Activated CD8-positive, alpha-beta memory T cell treated with anti-CD3 and anti-CD28 coated beads, Interleukin-2, amount 10 ng/mL, durations not matched to agents 7 days and 5 days (primary cell): ENCODE measurements at regions not wholly inside any gene's neighbourhood (a gene's known extent, or its start where the extent isn't known, plus 50 kb on each side); places are given as distances from the start of the nearest gene placed in this dataset.
"Not testable (repeated sequence)": the region's sequence is repeated elsewhere in the genome, so short reads cannot be mapped to it uniquely, and the experiment has no call there.

ENCODE experiments used
- ATAC-seq: fragments of 150-1000 bp; cut with Tn5 transposase; one replicate; pipeline ENCODE4 v1.10.0; 2021; ENCODE audit warnings: moderate library complexity
- CTCF ChIA-PET: fragments of 350-600 bp; sonication (Branson Sonifier 250); formaldehyde crosslinking; loops from one replicate; lab custom pipeline; 2021; ENCODE audit warnings: antibody characterized with exemption; lab: Charles Lee
- DNase-seq: peaks from one replicate; pipeline ENCODE4 v3.0.0-alpha.2; 2020
- H3K27ac Mint-ChIP-seq: one replicate; pipeline ENCODE4 v1.8.0; 2021; ENCODE audit warnings: mild to moderate bottlenecking, mixed read lengths
- H3K27me3 Mint-ChIP-seq: one replicate; pipeline ENCODE4 v1.8.0; 2021; ENCODE audit warnings: mixed read lengths
- H3K36me3 Mint-ChIP-seq: one replicate; pipeline ENCODE4 v1.8.0; 2021; ENCODE audit warnings: mild to moderate bottlenecking, mixed read lengths
- H3K4me1 Mint-ChIP-seq: one replicate; pipeline ENCODE4 v1.8.0; 2021; ENCODE audit warnings: mixed read lengths
- H3K4me3 Mint-ChIP-seq: one replicate; pipeline ENCODE4 v1.8.0; 2021; ENCODE audit warnings: mild to moderate bottlenecking, moderate library complexity, mixed read lengths
- H3K9me3 Mint-ChIP-seq: one replicate; pipeline ENCODE4 v1.8.0; 2022; ENCODE audit warnings: low read depth, mixed read lengths

- ATAC-seq (no peak), DNase-seq (no peak)
- CTCF ChIA-PET: no interaction called here
- no peaks in the 10 kb centered on the region for H3K27me3 Mint-ChIP-seq
- H3K36me3 Mint-ChIP-seq: no peaks in the 10 kb centered on the region
- H3K27ac Mint-ChIP-seq: no peak overlapping the region
- no peak overlapping the region for H3K4me3 Mint-ChIP-seq
- H3K9me3 Mint-ChIP-seq: no peaks in the 10 kb centered on the region
- no peaks in the 10 kb centered on the region for H3K4me1 Mint-ChIP-seq
Measured at GRCh38 chr3:34152656-34153055, 354.2 kb downstream of the PDCD6IP start.

- Mint-ChIP-seq H3K4me3 (no peak overlapping the region), H3K4me1 (no peaks in the 10 kb centered on the region), H3K27ac (no peak overlapping the region), H3K27me3 (no peaks in the 10 kb centered on the region), H3K36me3 (no peaks in the 10 kb centered on the region), H3K9me3 (no peaks in the 10 kb centered on the region)
- CTCF ChIA-PET: no interaction called here
- no peak for ATAC-seq
- no peak for DNase-seq
Measured at GRCh38 chr3:34155108-34155507, 356.7 kb downstream of the PDCD6IP start.

- Mint-ChIP-seq H3K27me3 (no peaks in the 10 kb centered on the region), H3K4me3 (no peak overlapping the region), H3K9me3 (no peaks in the 10 kb centered on the region), H3K27ac (no peak overlapping the region), H3K36me3 (no peaks in the 10 kb centered on the region), H3K4me1 (no peaks in the 10 kb centered on the region)
- CTCF ChIA-PET: no interaction called here
- ATAC-seq: no peak
- DNase-seq: no peak
Measured at GRCh38 chr3:34155666-34156065, 357.2 kb downstream of the PDCD6IP start.

DNA sequence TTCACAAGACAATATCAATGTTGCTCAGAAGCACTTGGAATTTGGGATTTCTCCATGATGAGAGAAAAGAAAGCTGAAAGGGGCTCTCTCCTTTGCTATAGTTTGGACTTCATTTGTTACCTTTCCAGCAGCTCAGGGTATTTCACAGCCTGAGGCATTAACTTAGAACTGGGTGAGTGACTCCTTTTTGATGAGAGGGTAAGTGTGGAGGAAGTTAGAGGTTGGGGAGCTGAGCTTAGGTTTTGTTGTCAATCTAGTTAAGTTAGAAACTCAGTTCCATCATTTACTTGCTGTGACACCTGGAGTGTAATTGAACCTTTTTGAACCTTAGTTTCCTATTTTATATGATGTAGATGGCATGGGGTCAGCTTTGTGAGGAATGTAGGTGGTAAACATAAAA is 359.1 kb downstream of the PDCD6IP start:
- no peak for ATAC-seq
- CTCF ChIA-PET: no interaction called here
- no peaks in the 10 kb centered on the region for H3K4me1 Mint-ChIP-seq
- H3K9me3 Mint-ChIP-seq: no peaks in the 10 kb centered on the region
- no peak for DNase-seq
- no peaks in the 10 kb centered on the region for H3K36me3 Mint-ChIP-seq
- no peak overlapping the region for H3K27ac Mint-ChIP-seq
- H3K27me3 Mint-ChIP-seq: no peaks in the 10 kb centered on the region
- H3K4me3 Mint-ChIP-seq: no peak overlapping the region

DNA sequence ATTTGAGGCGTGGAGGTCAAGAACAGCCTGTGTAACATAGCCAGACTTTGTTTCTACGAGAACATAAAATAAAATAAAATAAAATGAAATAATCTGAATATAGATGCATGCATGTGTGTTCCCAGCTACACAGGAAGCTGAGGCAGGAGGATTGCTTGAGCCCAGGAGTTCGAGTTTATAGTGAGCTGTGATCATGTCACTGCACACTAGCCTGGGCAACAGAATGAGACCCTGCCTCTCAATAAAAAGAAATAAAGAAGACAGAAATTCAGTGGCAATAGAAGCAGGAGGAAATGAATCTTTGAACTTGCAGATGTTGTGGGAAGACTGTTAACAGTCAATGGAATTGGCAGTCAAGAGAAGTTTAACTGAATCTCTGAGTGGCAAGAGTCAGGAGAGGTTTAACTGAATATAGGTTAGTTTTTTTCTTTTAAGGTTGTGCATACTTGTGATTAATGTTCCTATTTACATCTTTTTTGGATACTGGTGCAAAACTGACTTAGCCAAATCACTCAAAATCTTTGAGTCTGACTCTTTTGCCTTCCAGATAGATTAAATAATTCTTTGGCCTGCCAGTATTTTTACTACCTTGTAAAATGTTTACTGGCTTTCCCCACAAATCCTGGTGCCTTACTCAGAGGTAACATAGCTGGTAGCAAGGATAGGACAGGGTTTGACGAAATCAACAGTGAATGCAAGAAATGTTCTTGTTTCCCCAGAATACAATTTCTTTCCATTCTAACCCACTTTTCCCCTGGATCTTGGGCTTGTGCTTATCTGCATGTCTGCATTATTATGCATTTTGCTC is 361.4 kb downstream of the PDCD6IP start:
- H3K27me3 Mint-ChIP-seq: no peaks in the 10 kb centered on the region
- H3K4me1 Mint-ChIP-seq: no peaks in the 10 kb centered on the region
- H3K9me3 Mint-ChIP-seq: no peaks in the 10 kb centered on the region
- no peak overlapping the region for H3K27ac Mint-ChIP-seq
- ATAC-seq (no peak), DNase-seq (no peak)
- H3K36me3 Mint-ChIP-seq: no peaks in the 10 kb centered on the region
- no peak overlapping the region for H3K4me3 Mint-ChIP-seq
- CTCF ChIA-PET: no interaction called here

- DNase-seq, ATAC-seq, H3K4me3 Mint-ChIP-seq, H3K9me3 Mint-ChIP-seq, H3K4me1 Mint-ChIP-seq, H3K36me3 Mint-ChIP-seq, H3K27me3 Mint-ChIP-seq, CTCF ChIA-PET, H3K27ac Mint-ChIP-seq: not testable (repeated sequence)
Measured at GRCh38 chr3:34169636-34170035, 371.2 kb downstream of the PDCD6IP start.

DNA sequence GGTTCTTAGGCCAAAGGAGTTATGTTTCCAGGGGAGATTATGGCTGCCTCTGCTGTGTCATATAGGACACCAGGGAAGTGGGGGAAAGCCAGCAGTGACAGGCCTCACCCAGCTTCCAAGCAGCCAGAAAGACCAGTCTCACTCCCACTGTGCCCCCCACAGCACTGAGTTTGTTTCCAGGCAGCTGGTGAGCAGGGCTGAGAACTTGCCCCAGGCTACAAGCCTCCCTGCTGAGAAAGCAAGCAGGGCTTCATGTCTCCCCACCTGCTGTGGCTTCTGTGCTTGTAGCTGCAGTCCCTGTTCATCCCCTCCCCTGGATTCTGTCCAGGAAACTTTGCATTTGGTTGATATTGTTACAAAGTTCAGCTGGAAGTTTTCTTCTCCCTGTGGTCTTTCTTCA is 376.3 kb downstream of the PDCD6IP start:
- no peak for DNase-seq
- CTCF ChIA-PET: no interaction called here
- Mint-ChIP-seq H3K9me3 (no peaks in the 10 kb centered on the region), H3K27me3 (no peaks in the 10 kb centered on the region), H3K27ac (no peak overlapping the region), H3K4me3 (no peak overlapping the region), H3K4me1 (no peaks in the 10 kb centered on the region), H3K36me3 (no peaks in the 10 kb centered on the region)
- ATAC-seq: no peak

DNA sequence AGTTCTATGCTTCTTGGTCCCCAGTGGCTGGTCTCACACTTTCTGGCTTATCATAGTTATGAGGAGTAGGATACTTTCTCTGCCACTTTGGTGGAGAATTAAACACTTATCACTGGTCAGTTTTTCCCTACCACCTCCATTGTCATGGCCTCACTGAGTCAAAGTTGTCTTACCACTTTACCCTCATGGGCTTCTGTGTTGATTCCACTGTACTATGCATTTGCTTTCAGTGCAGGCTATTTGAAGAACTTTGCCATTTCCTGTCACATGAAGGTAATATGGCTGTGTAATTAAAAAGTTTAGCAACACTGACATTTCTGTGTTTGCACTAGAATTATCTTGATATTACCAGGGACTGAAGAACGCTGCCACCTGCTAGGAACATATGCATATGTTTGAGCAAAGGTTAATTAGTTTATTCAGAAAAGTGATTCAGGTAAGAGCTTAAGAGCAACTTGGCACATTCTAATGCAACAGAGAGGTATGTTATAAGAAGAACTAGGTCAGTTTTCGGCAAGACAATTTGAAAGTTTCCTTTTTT is 377.3 kb downstream of the PDCD6IP start:
- no peak for DNase-seq
- no peak for ATAC-seq
- H3K27ac Mint-ChIP-seq: no peak overlapping the region
- no peaks in the 10 kb centered on the region for H3K27me3 Mint-ChIP-seq
- no peaks in the 10 kb centered on the region for H3K4me1 Mint-ChIP-seq
- CTCF ChIA-PET: no interaction called here
- H3K9me3 Mint-ChIP-seq: no peaks in the 10 kb centered on the region
- no peaks in the 10 kb centered on the region for H3K36me3 Mint-ChIP-seq
- H3K4me3 Mint-ChIP-seq: no peak overlapping the region

DNA sequence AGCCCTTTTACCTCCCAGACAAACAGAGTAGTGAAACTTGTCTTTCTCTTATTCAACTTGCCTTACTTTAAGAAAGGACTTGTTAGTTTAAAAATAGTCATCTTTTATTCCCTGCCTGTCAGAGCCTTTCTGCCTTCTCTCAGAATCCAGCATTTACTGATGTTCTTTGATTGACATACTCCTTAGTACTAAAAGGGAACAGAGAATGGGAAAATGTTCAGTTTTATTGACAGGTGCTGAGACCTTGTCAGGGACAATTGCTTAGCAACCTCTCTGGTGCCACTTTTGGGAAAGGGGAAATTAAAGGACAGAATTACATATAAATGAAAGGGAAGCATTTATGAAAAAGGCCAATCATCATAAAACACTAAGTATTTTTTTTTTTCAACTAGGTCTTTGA is 378.3 kb downstream of the PDCD6IP start:
- CTCF ChIA-PET: no interaction called here

GRCh38 chr3:34178415-34178814 is 380.0 kb downstream of the PDCD6IP start:
- Mint-ChIP-seq H3K4me1 (no peaks in the 10 kb centered on the region), H3K36me3 (no peaks in the 10 kb centered on the region), H3K9me3 (no peaks in the 10 kb centered on the region), H3K27me3 (no peaks in the 10 kb centered on the region), H3K27ac (no peak overlapping the region), H3K4me3 (no peak overlapping the region)
- CTCF ChIA-PET: no interaction called here
- ATAC-seq (no peak), DNase-seq (no peak)

More for the DNA sequence above, 378.3 kb downstream of the PDCD6IP start:
- no peak overlapping the region for H3K27ac Mint-ChIP-seq
- no peak for ATAC-seq
- no peaks in the 10 kb centered on the region for H3K9me3 Mint-ChIP-seq
- DNase-seq: no peak
- no peak overlapping the region for H3K4me3 Mint-ChIP-seq
- H3K27me3 Mint-ChIP-seq: no peaks in the 10 kb centered on the region
- H3K4me1 Mint-ChIP-seq: no peaks in the 10 kb centered on the region
- no peaks in the 10 kb centered on the region for H3K36me3 Mint-ChIP-seq

- Mint-ChIP-seq H3K36me3 (no peaks in the 10 kb centered on the region), H3K9me3 (no peaks in the 10 kb centered on the region), H3K4me1 (no peaks in the 10 kb centered on the region), H3K4me3 (no peak overlapping the region), H3K27ac (no peak overlapping the region), H3K27me3 (no peaks in the 10 kb centered on the region)
- CTCF ChIA-PET: no interaction called here
- DNase-seq: no peak
- ATAC-seq: no peak
Measured at GRCh38 chr3:34179716-34180115, 381.3 kb downstream of the PDCD6IP start.

GRCh38 chr3:34180532-34180931 is 382.1 kb downstream of the PDCD6IP start:
- CTCF ChIA-PET: no interaction called here
- no peaks in the 10 kb centered on the region for H3K27me3 Mint-ChIP-seq
- no peaks in the 10 kb centered on the region for H3K9me3 Mint-ChIP-seq
- H3K4me3 Mint-ChIP-seq: no peak overlapping the region
- no peaks in the 10 kb centered on the region for H3K36me3 Mint-ChIP-seq
- DNase-seq (no peak), ATAC-seq (no peak)
- no peaks in the 10 kb centered on the region for H3K4me1 Mint-ChIP-seq
- H3K27ac Mint-ChIP-seq: no peak overlapping the region

DNA sequence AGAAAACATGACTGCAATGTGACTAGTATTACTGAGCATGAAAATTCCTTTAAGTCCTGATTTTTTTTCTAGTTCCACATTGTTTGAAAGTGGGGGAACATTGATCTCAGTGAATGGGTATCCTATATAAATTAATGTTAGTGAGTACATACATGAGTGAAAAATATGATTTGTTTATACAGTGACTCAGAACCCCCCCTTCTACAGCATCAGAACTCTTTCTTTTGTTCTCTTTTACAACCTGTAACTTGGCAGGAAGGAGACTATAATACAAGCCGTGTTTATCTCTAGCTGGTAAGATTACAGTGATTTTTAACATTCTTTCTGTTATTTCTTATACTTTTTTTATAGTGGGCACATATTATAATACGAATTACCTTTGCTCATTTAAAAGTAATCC is 384.7 kb downstream of the PDCD6IP start:
- H3K27me3 Mint-ChIP-seq: no peaks in the 10 kb centered on the region
- CTCF ChIA-PET: no interaction called here
- no peaks in the 10 kb centered on the region for H3K9me3 Mint-ChIP-seq
- no peak for DNase-seq
- no peak overlapping the region for H3K27ac Mint-ChIP-seq
- no peak for ATAC-seq
- H3K36me3 Mint-ChIP-seq: no peaks in the 10 kb centered on the region
- no peaks in the 10 kb centered on the region for H3K4me1 Mint-ChIP-seq
- H3K4me3 Mint-ChIP-seq: no peak overlapping the region

DNA sequence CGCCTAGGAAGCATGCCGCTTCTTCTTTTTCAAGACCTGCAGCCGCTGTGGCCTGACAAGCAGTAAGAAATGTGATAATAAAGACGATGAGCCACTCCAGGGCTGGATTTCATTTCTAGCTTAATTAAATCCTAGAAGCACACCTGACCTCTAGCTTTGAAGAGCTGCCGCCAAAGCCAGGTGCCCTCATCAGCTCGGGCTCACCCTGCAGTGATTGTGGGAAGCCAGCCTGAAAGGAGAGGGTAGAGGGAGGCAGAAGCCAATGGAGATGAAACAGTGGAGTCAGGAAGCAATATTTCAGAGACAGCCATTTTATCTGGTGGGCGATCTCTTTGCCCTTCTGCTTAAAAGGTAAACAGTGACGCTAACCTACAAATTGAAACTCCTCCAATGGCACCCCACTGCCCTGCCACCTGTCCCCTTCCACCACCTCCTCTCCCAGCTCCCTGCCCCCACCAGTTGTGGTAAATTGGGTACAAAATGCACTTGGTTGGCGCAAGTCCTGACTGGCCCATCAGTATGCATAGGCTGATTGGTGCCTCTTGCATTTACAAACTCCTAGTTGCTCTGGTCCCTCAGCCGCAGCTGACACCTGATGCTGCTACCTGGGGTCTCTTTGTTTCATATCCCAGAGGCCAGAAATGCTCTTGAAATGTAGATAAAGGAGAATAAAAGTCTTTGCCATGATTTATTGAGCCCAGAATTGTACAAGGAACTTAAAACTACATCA is 385.3 kb downstream of the PDCD6IP start:
- Mint-ChIP-seq H3K9me3 (no peaks in the 10 kb centered on the region), H3K27ac (no peak overlapping the region), H3K4me3 (no peak overlapping the region), H3K4me1 (no peaks in the 10 kb centered on the region), H3K36me3 (no peaks in the 10 kb centered on the region), H3K27me3 (no peaks in the 10 kb centered on the region)
- DNase-seq (no peak), ATAC-seq (no peak)
- CTCF ChIA-PET: no interaction called here
